HG03159 (cell line): ENCODE measurements at regions not wholly inside any gene's neighbourhood (a gene's known extent, or its start where the extent isn't known, plus 50 kb on each side); places are given as distances from the start of the nearest gene placed in this dataset.

Experiments
- ATAC-seq: cut with Tn5 transposase; IDR thresholded peaks from one replicate; pipeline ENCODE4 v1.9.1; 2021; ENCODE audit warnings: mild to moderate bottlenecking, moderate library complexity; ENCODE audit not compliant: unreplicated experiment

- ATAC-seq: no peak
Observed at GRCh38 chr3:124562769-124563168, 167.5 kb upstream of the UMPS start.

- ATAC-seq: no peak
Observed at GRCh38 chr3:124563376-124563775, 166.9 kb upstream of the UMPS start.

- ATAC-seq: no peak
Observed at GRCh38 chr3:124565013-124565412, 165.2 kb upstream of the UMPS start.

GRCh38 chr3:124565551-124565950 is 164.7 kb upstream of the UMPS start:
- no peak for ATAC-seq

- no peak for ATAC-seq
Observed at GRCh38 chr3:124566701-124567100, 163.6 kb upstream of the UMPS start.

- ATAC-seq: no peak
Observed at GRCh38 chr3:124567179-124567578, 163.1 kb upstream of the UMPS start.

- no peak for ATAC-seq
Observed at GRCh38 chr3:124569761-124570160, 160.5 kb upstream of the UMPS start.

- ATAC-seq: no peak
Observed at GRCh38 chr3:124570232-124570631, 160.0 kb upstream of the UMPS start.

GRCh38 chr3:124572851-124573405 is 157.3 kb upstream of the UMPS start:
- ATAC-seq: no peak

- ATAC-seq: no peak
Observed at GRCh38 chr3:124574012-124574411, 156.2 kb upstream of the UMPS start.

GRCh38 chr3:124576565-124577493 is 153.4 kb upstream of the UMPS start:
- peak; percentile 58 for ATAC-seq

- no peak for ATAC-seq
Observed at GRCh38 chr3:124577494-124578167, 152.6 kb upstream of the UMPS start.

- no peak for ATAC-seq
Observed at GRCh38 chr3:124579641-124580040, 150.6 kb upstream of the UMPS start.

- ATAC-seq: no peak
Observed at GRCh38 chr3:124582196-124582595, 148.1 kb upstream of the UMPS start.

GRCh38 chr3:124582621-124583395 is 147.4 kb upstream of the UMPS start:
- ATAC-seq: no peak

GRCh38 chr3:124584245-124584551 is 146.1 kb upstream of the UMPS start:
- ATAC-seq: no peak

GRCh38 chr3:124584552-124585391 is 145.5 kb upstream of the UMPS start:
- ATAC-seq: no peak

GRCh38 chr3:124586126-124587052 is 143.9 kb upstream of the UMPS start:
- no peak for ATAC-seq

GRCh38 chr3:124587053-124587408 is 143.2 kb upstream of the UMPS start:
- no peak for ATAC-seq
